GM21576 (cell line): ENCODE measurements at regions not wholly inside any gene's neighbourhood (a gene's known extent, or its start where the extent isn't known, plus 50 kb on each side); places are given as distances from the start of the nearest gene placed in this dataset.

Source experiments
- ATAC-seq: cut with Tn5 transposase; IDR thresholded peaks from one replicate; pipeline ENCODE4 v1.9.1; 2021; ENCODE audit warnings: mild to moderate bottlenecking, moderate library complexity; ENCODE audit not compliant: unreplicated experiment

- ATAC-seq: no peak
Measured at GRCh38 chr18:37953876-37954275, 388.3 kb upstream of the CELF4 start.

DNA sequence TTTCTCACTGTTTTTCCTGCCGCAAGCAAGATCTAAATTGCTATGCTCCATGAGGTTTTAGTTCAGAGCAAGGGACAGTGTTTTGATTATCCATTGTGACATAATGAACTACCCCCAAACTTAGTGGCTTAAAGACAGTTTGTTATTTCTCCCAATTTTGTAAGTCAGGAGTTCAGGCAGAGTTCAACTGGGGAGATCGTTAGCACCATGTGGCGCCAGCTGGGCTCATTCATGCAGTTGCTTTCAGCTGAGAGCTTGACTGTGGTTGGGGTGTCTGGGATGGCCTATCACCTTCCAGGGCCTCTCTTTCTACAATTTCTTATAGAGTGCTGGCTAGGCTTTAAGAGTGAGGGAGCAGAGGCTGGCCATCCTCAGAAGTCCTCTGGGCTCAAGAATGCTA is 382.9 kb upstream of the CELF4 start:
- ATAC-seq: no peak

DNA sequence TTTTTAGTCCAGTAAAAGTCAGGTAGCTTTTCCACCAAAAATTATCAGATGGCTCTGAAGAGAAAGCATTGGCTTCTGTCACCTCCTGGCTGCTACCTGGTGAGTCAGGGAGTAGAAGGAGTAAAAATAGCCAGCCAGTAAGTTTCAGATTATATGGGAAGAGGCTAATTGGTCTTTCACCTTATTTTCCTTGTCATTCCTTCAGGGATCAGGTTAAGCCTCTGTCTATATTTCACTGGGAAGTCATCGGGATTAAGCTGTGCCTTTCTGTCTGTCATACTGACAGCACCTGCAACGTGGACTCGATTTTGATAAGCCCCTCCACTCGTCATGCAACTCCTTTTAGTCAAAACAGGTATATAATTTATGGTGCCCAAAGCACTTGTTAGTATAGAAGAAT is 380.7 kb upstream of the CELF4 start:
- no peak for ATAC-seq

GRCh38 chr18:37944700-37945270 is 379.2 kb upstream of the CELF4 start:
- no peak for ATAC-seq

DNA sequence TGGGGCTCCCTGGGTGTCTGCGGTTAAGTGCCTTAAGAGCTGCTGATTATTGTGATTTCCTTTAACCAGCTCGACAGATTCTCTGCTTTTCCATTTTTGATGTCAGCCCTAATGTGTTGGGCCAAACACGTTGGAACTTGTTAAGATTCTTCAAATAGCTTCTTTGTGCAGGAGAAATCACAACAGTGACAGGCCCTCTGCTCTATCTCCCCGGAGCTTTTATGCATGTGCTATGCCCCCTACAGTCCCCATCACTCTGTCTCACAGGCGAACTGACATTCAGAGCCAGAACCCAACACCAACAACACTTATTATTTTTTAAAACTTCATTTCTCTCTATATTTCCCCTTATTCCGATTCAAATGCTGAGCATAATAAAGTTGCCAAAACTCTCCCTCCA is 371.7 kb upstream of the CELF4 start:
- no peak for ATAC-seq

GRCh38 chr18:37935086-37935485 is 369.5 kb upstream of the CELF4 start:
- no peak for ATAC-seq

DNA sequence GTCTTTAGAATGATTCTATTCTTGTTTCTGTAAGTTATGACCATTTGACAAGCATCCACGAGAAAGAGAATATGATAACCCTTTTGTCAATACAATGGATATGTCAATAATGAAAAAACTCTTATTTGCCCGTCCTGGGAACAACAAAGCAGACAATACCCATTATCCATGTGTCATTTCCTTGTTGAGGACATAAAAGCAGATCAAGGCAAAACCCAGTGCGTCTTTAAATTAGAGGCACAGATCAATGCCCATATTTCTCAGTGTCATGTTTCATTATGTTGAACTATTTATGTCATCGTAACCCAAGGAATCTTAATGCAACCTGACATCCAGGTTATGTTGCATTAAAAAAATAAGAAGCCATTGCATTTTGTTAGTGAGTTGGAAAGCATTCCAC is 365.0 kb upstream of the CELF4 start:
- ATAC-seq: no peak

- no peak for ATAC-seq
Measured at GRCh38 chr18:37922162-37922561, 356.6 kb upstream of the CELF4 start.

DNA sequence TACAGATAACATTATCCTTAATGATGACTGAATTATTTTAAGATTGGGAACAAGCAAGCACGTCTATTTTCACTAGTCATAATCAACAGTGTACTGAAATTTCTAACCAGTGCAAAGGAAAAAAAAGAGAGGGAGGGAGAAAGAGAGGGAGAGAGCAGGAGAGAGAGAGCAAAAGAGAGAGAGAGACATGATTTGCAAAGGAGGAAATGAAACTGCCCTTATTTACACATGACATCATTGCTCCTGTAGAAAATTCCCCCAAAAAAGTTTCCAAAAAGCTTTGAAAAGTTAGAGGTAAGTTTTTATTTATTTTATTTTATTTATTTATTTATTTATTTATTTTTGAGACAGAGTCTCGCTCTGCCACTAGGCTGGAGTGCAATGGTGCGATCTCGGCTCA is 355.3 kb upstream of the CELF4 start:
- ATAC-seq: no peak

- no peak for ATAC-seq
Measured at GRCh38 chr18:37913051-37913450, 347.5 kb upstream of the CELF4 start.

DNA sequence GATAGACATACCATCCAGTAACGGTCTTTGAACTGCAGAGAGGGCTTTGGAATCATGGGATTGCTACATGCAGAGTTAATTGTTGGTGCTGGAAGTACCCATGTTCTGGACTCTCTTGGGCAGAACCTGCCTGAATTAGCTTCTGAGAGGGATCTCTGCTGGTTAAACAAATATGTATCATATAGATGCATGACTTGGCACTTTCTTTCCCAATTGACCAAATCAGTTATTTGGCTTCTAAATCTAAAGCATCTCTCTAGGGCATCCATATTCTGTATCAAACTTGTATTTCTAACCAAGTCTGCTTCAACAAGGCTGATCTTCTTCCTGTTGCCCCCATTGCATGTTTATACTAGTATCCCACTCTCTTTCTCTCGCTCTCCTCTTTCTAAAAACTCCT is 336.7 kb upstream of the CELF4 start:
- no peak for ATAC-seq

- no peak for ATAC-seq
Measured at GRCh38 chr18:37900326-37900725, 334.7 kb upstream of the CELF4 start.

- no peak for ATAC-seq
Measured at GRCh38 chr18:37889963-37890362, 324.4 kb upstream of the CELF4 start.

- ATAC-seq: no peak
Measured at GRCh38 chr18:37874721-37875120, 309.1 kb upstream of the CELF4 start.

DNA sequence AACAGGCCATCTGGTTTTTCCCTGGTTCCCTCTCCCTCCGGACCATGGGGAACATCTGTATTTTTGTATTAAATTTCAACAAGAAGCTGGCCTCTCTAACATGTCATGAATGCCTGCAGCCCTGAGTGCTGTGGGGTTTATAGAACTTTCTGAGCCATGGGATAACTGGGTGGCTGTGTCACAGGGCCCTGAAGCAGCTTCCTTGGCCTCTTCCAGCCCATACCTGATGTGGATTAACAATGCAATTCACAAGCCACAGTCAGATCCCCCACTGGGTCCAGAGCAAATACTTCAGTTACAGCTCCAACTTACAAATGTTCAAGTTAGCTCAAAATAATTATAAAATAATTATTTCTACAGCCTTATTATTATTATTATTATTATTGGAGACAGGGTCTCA is 307.8 kb upstream of the CELF4 start:
- ATAC-seq: no peak

DNA sequence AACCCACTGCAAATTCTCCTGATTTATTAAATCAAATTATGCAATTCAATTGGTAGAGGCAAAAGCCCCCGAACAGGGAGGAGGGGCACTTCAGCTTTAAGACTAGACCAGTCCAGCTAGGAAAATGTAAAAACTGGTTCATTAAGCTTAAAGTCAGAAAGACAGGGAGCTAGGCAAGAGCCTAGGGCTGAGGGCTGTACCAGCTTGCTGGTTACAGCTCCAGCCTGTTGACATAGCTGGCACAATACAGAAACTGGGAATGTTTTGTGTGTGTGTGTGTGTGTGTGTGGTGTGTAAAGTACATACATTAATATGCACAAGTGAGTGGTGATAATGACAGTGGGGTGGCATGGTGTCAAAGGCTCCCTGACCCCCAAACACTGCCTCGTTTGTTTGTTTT is 307.0 kb upstream of the CELF4 start:
- no peak for ATAC-seq

DNA sequence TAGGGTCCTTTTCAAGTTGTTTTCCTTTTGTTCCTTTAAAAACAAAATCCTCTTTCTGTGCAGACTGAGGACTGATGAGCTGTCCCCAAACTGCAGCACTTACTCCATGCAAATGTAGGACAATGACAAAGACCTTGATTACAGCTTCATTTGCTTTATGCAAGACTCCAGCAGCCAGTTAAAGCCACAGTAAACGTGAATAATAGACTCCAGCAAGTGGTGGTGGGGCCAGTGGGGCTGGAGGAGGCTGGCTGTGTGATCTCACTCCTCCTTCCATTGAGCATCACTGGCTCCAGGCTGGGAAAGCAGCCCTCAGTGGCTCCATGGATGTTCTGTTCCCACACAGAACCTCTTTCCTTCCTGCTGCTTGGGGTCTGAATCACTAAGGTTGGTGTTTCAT is 306.0 kb upstream of the CELF4 start:
- ATAC-seq: no peak

GRCh38 chr18:37869051-37869450 is 303.5 kb upstream of the CELF4 start:
- no peak for ATAC-seq

DNA sequence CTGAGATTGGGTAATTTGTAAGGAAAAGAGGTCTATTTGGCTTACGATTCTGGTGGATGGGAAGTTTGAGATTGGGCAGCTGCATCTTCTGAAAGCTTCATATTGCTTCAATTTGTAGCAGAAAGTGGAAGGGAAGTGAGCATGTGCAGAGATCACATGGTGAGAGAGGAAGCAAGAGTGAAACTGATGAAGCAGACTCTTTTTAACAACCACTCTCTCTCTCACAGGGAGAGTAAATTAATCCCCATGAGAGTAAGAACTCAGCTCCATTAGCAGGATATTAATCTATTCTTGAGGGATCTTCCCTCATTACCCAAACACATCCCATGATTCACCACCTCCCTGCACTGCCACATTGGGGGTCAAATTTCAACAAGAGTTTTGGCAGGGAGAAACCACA is 298.5 kb upstream of the CELF4 start:
- no peak for ATAC-seq

DNA sequence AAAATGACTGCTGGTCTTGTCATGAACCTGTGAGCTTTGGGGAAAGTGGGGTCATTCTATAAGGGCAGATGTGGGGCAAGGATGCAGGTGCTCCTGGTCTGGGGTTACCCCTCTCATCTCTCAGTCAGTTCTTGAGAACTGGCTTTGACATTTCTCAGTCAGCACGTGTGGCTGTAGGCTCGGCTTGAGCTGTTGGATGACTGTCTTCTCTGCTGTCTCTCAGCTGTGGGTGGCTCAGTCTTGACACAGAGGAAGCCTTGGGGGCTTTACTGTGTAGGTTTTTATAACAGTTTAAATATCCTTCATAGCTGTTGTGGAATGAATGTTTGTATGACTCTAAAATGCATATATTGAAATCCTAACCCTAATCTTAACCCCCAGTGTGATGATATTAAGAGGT is 296.4 kb upstream of the CELF4 start:
- no peak for ATAC-seq

DNA sequence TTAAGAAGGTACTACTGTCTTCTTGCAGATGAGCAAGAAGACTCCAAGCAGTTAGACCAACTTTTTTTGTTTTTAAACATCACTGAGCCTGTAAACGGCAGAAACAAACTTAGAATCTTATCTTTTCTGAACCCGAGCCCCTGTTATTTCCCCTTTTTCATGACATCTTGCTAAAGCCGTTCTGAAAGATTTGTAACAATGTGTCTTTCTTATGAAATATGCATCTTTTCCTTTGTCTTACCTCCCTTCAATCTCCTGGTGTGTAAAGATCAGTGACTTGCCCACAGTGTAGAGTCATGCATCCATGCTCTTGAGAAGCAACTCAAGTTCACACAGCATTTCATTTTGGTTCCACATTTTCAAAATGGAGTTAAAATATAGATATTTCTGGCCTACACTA is 288.8 kb upstream of the CELF4 start:
- ATAC-seq: no peak

DNA sequence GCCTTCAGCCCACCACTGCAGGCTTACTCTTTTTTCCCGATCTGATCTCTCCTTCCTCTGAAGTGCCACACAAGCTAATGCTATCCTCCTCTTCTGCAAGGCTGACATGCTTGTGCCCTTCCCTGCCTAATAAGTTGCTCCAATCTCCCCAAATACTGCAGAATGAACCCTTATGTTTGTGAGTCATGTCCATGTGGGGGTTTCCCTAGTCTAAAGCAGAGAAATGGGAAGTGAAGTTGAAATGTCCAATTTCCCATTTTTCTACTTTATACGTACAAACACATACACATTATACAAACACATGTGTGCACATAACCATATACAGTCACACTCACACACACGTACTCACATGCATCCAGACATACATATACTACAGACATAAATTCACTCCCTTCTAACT is 288.1 kb upstream of the CELF4 start:
- ATAC-seq: no peak

- no peak for ATAC-seq
Measured at GRCh38 chr18:37852464-37852863, 286.9 kb upstream of the CELF4 start.

GRCh38 chr18:37847544-37847943 is 281.9 kb upstream of the CELF4 start:
- no peak for ATAC-seq
